ENCODE measurements at regions not wholly inside any gene's neighbourhood (a gene's known extent, or its start where the extent isn't known, plus 50 kb on each side); places are given as distances from the start of the nearest gene placed in this dataset.

DNA sequence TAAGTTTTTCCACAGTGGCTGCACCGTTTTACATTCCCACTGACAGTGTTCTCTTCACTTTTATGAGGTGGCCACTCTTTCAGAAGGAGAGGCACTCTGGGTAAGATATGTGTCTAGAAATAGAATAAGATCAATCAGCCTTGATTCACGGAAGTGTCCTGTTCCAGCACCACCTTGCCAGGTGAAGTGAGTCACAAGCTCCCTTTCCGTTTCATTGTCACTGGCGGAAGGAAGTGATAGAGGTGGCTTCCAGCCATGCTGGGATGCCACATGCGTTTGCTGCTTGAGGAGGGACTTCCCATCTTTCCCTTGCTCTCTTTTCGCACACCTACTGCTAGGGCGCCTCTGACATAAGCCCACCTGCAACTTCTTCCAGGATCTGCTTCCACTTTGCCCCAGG is 217.1 kb downstream of the PIK3R1 start:
- no peak for DNase-seq

DNA sequence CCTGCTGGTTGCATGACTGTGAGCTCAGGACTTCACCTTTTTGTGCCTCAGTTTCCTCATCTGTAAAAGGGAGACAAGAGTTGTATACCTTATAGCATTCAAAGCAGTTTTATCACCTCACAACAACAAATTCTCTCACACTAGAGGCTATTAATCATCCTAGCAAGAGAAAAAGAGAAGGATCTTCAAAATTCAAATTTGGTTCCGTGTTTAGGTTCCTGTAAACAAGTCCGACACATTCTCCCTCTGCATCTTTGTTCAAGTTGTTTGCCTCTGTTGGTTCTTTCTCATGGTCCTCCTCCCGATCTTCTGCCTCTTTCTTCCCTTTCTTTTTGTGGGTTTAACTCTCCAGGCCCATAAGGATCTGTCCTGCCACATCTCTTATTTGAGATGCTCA is 218.0 kb downstream of the PIK3R1 start:
- no peak for DNase-seq

DNA sequence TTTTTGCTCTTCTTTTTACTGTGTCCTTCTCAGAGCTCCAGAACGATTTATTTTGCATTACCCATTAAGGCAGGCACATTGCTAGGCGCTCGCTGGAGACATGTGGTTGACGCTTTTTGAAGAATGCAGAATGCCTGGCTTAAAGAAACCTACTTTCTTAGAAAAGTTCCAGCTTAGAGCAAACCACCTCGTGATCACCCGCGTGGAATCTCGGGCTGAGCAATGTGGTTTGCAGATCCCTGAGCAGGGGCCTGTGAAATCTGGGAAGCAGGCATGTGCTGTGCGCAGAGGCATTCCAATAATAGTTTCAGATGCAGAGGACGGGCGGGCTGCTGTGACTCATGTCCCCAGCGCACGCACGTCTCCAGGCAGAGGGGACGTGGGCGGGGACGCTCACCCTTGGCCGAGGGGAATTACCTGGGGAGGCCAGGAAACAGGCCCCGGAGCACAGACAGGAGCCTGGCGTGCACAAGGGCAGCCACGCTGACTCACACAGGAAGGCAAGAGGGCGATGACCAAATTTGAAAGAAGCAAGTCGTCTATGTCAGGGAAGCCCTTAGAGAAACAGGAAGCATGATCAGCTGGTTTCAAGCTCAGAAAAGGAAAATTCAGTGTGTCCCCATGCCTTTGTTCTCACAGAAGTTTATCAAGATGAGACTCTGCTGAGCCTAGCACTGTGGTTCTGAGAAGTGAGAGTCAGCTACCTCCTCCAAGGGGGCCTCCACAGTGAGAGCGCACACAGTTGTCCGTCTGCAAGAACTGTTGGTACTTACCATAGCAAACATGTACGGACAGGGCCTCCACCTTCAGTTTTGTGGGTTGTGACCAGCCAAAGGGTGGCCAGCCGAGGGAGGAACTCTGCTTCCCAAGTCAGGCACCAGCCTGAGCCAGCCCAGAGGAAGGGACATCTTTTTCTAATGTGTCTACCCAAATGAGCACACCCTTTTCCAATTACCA is 218.6 kb downstream of the PIK3R1 start:
- DNase-seq, result peak; percentile 98

DNA sequence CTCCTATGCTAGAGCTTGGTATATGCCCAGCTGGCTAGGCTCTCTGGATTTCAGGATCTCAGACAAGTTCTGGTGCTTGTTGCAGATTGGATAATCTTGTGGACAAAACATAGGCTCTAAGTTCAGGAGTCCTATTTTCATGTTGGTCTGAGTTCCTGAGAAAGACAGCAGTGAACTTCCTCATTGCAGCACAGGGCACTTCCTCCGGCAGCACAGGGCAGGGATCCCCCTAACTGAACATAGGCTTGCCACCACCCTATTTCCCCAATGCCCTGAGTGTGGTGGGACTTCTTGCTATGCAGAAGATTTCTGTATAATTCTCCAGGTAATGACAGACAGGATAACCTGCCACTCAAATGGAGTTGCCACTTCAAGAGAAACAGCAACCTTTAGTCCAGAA is 220.1 kb downstream of the PIK3R1 start:
- no peak for DNase-seq

DNA sequence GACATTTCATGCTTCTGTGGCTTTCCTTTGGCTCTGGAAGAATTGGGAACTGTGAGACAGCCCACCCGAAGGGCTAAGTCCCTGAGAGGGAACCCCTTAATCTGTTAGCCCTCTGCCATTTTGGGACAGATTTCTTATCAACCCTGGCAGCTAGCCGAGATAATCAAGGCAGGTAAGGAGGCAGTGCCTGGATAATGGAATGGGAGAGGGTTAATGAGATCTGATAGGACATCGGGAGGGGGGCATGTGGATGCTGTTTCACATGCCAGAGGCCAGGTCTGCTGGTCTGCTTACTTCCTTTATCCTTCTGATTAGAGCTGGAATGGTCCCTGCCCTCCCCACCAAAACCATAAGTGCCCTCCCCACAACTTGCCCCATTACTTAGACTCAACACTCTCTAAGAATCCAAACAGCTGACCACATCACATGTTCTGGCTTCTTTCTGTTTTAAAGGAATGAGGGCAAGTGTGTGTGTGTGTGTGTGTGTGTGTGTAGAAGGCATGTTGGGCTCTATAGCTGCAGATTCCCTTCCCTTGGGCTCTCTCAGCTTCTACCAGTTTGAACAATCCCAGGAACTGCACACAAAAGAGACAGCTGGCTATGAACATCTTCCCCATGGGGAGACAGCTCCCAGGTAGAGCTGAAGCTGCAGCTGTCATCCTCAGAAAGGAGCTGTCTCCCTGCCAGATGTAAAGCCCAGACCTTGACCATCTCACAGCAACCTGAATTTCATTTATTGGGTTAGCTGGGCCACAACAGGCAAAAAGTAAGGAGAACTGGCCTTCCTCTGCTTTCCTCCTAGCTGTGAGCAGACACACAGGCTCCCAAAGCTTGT is 221.3 kb downstream of the PIK3R1 start:
- DNase-seq, result peak; percentile 52

DNA sequence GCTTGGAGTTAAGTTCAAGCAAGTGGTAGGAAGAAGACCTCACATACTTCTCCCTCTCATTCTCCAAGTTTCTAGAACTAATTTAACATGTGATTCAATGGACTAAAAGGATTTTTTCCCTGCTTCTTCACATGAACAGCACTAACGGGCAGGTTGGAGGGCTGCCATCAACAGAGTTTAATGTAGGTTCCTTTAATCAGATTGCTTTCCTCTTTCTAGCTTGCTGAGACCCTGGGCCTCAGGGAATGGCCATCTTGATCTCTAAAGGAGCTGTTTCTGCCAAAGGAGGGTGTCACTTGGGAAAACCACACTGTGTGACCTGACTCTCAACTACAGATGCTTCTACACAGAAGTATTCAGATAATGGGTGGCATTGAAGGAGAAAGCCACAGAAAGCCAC is 223.3 kb downstream of the PIK3R1 start:
- DNase-seq, result no peak

DNA sequence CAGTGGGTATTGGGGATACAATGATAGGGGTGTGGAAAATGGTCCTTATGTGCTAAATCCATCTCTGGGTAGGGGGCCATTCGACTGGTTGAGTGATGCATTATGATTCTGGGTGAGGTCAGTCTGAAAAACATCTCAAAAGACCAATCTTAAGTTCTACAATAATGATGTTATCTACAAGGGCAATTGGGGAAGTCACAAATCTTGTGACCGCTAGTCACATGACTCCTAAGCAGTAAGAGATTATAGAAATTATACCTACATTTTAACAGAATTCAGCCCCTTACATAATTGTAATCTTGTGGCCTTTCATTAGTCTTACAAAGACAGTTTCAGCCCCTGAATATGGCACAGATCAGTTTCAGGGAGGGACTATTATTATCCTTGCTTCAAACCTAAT is 224.7 kb downstream of the PIK3R1 start:
- no peak for DNase-seq

DNA sequence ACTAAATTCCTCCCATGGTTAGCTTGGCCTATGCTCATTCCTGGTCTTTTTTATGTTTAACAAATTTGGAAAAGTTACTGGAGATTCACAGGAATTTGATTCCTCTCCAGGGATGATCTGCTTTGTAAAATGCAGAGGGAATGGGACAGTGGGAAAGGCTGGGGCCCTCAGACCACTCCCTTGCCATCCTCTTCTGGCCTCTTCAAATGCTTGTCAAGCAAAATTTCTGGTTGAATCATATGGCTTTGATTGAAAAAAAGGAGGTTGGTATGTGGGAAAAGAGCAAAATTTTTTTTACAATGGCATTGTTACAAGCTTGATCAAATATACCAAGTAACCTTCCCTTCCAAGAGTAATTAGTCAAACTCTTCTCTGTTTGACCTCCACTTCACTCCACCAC is 225.1 kb downstream of the PIK3R1 start:
- no peak for DNase-seq

DNA sequence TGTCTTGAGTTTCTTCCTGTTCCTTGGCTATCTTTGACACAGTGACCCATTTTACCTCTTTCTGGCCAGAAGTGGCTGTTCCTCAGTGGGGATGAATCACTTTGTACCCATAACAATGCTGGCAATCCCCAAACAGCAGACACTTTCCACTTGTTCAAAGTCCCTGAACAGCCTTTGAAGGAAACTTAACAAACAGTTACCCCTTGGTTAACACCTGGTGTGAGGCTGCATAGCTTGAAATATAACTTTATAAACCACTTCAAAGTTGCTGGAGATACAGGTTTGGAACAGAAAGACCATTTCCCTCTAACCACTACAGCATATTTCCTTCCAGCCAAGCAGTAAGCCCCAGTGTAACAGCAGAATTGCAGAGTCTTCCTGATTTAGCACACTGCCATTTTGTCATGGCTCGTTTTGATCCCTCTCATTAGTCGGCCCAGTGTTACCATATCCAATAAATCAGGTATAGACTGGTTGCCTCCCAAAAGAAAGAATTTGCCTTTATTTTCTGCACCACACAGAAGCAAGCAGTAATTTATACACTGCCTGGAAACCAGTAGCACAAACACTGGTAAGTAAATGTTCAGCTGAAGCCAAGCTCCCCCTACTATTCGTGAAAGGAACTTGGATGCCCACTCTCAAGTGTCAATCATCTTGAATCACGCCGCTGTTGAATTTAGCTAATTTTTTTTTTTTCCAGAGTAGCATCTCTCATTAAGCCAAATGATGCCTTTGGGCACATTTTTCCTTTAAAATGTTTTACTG is 225.9 kb downstream of the PIK3R1 start:
- DNase-seq, result no peak

DNA sequence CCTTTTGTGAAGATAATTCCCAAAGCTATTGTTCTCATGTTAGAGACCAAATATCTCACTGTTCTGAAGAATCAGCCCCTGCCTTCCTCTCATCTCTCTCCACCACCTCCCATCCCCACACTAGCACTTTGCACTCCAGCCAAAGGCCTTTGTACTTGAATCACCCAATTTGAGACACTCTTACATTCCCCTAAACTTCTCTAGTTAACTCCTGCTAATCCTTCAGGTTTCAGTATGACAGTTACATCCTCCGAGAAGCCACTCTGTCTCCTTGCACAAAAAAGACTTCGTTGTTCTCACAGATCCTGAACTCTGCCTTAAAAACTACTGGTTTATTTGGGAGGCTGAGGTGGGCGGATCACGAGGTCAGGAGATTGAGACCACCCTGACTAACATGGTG is 227.5 kb downstream of the PIK3R1 start:
- DNase-seq, result no peak

DNA sequence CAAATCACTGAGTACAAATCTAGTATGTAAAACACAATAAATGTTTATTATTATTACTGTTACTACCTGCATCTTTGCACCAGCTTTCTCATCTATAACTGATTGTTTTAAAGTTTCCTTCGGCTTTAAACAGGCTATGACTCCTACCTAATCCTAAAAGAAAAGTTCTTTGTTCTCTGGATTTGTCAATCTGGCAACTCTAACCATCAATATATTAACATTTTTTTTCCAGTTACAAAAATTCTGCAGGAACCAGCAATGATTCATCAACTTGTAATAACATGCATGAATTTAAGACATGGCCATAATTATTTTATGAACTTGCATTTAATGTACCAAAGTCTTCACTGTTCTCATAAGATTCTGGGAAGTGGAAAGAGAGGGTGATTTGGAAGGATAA is 228.5 kb downstream of the PIK3R1 start:
- DNase-seq, result no peak

DNA sequence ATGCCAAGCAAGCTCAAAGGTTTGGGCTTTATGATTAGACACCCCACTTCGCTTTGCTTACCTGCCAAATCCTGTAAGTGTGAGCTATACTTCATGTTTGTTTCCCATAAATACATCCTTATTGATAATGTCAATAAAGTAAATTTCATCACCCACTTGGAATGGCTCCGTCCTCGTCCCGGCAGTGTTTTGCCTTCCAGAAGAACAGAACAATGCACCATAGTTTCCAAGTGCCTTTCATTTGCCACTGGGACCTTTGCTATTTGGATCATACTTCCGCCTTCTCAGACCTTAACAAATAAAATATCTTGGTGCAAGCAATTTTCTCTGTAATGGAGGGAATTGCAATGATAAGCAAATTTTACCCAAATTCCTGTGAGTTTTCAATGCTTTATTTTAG is 229.3 kb downstream of the PIK3R1 start:
- no peak for DNase-seq

DNA sequence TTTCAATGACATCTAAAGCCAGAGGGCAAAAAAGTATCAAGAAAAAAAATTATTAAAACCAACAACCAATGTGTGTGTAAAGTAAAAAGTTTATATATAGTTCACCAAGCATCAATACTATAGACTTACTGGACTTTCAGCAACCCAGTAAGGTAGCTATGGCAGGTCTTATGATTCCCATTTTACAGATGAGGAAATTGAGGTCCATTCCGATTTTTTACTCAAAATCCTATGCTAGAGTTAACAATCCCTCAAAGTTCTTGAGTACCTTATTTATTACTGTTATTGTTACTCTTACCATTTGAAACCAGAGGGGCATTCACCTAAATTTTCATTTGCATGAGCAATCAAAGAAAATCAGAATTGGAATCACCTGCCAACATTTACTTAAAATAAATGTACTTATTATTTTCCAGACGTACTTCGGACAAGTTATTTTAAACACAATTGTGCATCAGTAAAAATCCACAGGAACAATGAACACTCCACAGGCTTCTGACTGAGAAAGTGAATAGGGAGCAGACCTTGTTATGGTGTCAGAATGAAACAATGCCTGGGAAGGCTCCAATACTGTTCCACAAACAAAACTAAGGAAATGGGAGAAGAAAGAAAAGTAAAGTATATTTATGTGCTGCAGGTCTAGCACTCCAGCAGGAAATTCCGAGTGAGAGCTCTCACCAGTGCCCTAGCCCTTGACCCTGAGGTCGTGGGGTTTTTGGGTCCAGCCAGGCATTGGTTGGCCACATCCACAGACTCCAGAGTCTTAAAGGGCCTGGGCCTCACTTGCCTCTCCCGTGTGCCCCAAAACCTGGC is 229.9 kb downstream of the PIK3R1 start:
- DNase-seq, result no peak

DNA sequence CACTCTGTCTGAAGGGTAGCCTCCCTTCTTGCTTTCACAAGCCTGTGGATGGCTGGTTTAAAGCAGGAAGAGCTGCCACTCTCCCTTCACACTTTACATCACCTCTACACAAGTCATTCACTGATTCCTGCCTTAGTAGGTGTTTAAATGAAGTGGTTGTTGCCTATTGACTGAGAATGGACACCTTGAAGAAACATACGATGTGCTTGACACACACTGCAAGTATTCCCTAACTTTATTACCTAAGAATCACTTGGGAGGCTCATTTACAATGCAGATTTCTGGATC is 230.5 kb downstream of the PIK3R1 start:
- DNase-seq, result no peak

DNA sequence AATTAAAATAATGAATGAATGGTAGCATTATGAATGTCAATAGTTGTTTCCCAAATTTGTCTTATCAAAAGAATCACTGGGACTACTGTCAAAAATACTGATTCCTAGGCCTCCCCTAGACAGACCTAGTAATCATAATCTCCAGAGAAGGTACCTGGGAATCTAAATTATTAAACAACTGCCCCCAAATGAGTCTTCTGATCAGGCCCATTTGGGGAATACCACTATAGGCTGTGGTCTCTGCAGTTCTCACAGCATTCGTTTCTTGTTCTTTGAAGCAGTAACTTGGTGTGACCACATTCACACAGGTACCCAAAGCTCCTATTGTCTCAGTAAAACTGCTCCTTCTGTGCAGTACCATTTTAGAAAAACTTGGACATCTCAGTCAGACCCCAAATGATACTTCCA is 230.9 kb downstream of the PIK3R1 start:
- DNase-seq, result no peak

DNA sequence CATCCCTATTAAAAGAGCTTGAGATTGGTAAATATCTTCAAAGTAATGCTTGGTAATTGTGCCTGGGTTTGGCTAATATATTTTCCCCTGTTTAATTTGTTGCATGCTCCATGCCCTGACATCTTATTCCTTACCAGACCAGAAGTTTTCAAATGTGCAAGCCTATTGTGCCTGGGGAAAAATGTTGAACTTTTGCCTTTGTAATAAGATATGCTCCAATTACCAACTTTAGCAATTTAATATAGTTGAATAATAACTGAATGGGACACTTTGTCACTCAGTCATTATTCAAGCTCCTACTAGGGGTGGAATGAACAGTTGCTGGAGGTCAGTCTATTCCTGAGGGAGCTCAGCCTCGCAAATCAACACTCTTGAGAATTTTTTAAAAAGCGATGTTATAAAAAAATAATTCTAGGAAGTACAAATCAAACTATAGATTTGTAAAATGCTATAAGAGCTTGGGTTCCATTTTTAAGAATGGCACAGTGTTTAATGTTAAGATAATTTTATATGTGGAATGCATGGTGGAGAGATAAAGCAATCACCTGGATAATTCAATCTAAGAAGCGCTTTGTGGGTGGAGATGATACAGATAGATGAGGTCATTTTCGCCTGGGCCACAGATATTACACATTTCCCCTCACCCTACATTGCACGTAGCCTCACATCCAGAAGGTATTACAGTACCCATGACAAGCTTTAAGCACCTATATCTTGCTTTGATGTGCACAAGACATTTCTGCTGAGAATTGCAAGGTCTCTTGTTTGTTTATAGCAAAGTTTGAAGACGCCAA is 231.8 kb downstream of the PIK3R1 start:
- DNase-seq, result no peak

DNA sequence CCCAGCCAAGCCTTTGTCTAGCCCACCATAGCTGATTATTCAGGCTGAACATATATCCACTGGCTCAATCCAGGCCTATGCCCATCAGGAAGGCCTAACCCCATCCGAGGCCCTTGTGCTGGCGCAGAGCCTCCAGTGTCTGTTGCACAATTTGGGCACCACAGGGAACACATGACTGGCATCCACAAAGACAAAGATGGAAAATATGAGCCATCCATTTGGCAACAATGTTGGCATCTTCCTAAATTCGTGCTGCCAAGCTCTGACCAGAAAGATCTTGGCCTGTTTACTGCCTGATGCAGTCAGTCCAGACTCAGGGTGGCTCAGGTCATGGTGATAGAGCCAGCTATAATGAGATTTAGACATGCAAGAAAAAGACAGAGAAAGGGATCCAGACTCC is 233.8 kb downstream of the PIK3R1 start:
- no peak for DNase-seq

DNA sequence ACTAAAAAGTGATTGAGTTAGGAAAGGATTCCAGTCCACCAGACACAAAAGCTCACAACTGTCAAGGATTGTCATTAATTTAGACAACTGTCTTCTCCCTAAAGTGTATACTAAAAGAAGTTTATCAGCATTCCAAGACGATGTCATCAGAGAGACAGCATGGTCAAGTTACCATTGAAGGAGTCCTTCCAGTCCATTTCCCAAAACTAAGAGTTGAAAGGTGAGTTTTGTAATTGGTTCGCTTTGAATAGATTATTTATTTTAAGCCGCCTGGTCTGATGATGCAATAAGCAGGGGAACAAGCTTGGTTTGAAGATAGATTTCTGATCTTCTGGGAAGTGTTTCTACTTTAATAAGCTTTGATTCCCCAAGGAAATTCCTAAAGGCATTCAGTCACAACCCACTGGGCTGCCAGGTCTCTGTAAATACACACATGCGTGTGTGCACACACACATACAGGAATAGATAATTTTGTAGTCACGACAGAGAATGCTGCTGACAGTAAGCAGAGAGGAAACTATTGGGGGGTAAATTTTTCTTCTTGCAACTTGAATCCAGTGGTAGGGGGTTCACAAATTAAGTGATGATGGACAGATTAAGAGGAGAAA is 234.8 kb downstream of the PIK3R1 start:
- peak; percentile 36 for DNase-seq

DNA sequence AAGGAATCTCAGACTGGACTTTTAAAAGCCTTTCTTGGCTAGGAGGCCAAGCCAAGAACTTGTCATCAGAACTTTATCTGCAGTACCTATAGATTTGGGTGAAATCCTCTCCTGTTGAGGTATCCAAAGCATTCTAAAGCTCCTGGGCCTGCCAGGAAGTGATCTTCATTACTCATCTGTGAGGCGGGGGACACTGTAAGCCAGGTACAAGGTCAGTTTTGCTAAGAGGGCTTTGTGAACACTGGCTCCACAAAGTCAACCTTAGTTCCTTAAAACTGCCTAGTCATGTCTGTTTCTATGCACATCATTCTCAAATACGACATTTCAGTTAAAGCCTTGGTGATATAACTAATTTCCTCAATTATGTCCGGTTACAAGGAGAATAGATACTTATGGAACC is 236.7 kb downstream of the PIK3R1 start:
- no peak for DNase-seq

DNA sequence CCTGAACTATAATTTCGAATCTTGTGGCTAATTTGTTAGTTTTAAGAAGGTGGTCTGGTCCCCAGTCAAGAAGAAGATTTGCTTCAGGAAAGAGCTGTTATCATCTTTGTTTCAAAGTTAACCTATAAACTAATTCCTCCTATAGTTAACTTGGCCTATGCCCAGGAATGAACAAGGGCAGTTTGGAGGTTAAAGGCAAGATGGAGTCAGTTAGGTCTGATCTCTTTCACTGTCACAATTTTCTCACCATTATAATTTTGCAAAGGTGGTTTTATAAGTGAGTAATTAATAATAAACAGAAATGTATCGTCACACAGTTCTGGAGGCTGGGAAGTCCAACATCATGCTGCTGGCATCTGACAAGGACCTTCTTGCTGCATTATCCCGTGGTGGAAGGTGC is 238.6 kb downstream of the PIK3R1 start:
- no peak for DNase-seq

DNA sequence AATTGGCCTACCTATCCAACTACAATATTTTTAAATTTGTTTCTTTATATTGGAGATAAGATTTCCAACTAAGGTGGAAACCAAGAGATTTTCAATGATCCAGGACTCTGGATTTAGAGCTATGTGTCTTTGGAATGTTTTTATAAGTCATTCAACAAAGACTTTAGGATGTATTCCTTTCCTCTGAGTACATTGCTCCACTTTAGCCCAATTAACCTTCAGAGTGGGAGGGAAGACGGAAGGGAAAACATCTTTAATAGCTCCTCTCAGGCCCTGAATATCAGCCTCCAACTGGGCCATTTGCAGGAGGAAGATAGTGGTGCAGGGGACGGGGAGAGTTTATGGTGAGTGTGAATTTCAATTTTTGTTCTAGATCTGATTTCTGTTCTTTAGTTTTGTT is 239.2 kb downstream of the PIK3R1 start:
- DNase-seq, result no peak
